OCI-LY3 (cell line): ENCODE measurements at regions not wholly inside any gene's neighbourhood (a gene's known extent, or its start where the extent isn't known, plus 50 kb on each side); places are given as distances from the start of the nearest gene placed in this dataset.
"Not testable (repeated sequence)": the region's sequence is repeated elsewhere in the genome, so short reads cannot be mapped to it uniquely, and the experiment has no call there.

Experiments used
- H2AFZ ChIP-seq: fragments of 200-600, 300-600 bp; shearing (Covaris generic); 2 replicates; pipeline ENCODE4 v1.6.0; 2014; ENCODE audit warnings: antibody characterized with exemption, low read depth, low read length
- H3K27ac ChIP-seq: fragments of 200-600, 300-600 bp; sonication (generic); 2 replicates; pipeline ENCODE4 v1.5.1; 2014; ENCODE audit warnings: mild to moderate bottlenecking, low read length, moderate library complexity, mixed read lengths
- H3K27me3 ChIP-seq: fragments of 200-600, 300-600 bp; sonication (generic); 2 replicates; pipeline ENCODE4 v1.6.1; 2014; ENCODE audit warnings: low read depth, low read length, mixed read lengths
- H3K36me3 ChIP-seq: fragments of 200-600, 300-600 bp; sonication (generic); replicated peaks from 2 replicates; pipeline ENCODE3; 2014; ENCODE audit warnings: low read depth, low read length, mixed read lengths
- H3K4me1 ChIP-seq: fragments of 300-600, 200-600 bp; sonication (generic); 2 replicates; pipeline ENCODE4 v1.6.1; 2014; ENCODE audit warnings: low read length, mixed read lengths
- H3K4me2 ChIP-seq: fragments of 200-600, 300-600 bp; sonication (generic); 2 replicates; pipeline ENCODE4 v1.6.1; 2014; ENCODE audit warnings: low read length, mixed read lengths
- H3K4me3 ChIP-seq: fragments of 300-600, 200-600 bp; sonication (generic); 2 replicates; pipeline ENCODE4 v1.5.1; 2014; ENCODE audit warnings: antibody characterized with exemption, mild to moderate bottlenecking, low read length, moderate library complexity
- H3K79me2 ChIP-seq: fragments of 300-600, 200-600 bp; shearing (Covaris generic); 2 replicates; pipeline ENCODE4 v1.6.1; 2014; ENCODE audit warnings: mild to moderate bottlenecking, low read length, mixed read lengths
- H3K9ac ChIP-seq: fragments of 300-600, 200-600 bp; shearing (Covaris generic); 2 replicates; pipeline ENCODE4 v1.6.0; 2014; ENCODE audit warnings: mild to moderate bottlenecking, low read length, moderate library complexity
- H3K9me3 ChIP-seq: fragments of 200-600, 300-600 bp; shearing (Covaris generic); 2 replicates; pipeline ENCODE4 v1.6.1; 2014; ENCODE audit warnings: low read length, mixed read lengths; ENCODE audit not compliant: insufficient read depth
- H4K20me1 ChIP-seq: fragments of 200-600, 300-600 bp; sonication (generic); 2 replicates; pipeline ENCODE4 v1.6.1; 2016; ENCODE audit warnings: low read length, mixed read lengths; ENCODE audit not compliant: insufficient read depth
- EZH2phosphoT487 ChIP-seq: fragments of 200-600 bp; shearing (Covaris generic); IDR thresholded peaks from 2 replicates; pipeline ENCODE4 v1.6.1; 2018; ENCODE audit warnings: antibody characterized with exemption, mixed run types, low read depth
- TF ChIP-seq, protein P1 (sequence below): fragments of 200-600, 300-600 bp; sonication (generic); IDR thresholded peaks from 2 replicates; pipeline ENCODE4 v1.5.1; 2014; ENCODE audit warnings: antibody characterized with exemption, low read length, low read depth

DNA sequence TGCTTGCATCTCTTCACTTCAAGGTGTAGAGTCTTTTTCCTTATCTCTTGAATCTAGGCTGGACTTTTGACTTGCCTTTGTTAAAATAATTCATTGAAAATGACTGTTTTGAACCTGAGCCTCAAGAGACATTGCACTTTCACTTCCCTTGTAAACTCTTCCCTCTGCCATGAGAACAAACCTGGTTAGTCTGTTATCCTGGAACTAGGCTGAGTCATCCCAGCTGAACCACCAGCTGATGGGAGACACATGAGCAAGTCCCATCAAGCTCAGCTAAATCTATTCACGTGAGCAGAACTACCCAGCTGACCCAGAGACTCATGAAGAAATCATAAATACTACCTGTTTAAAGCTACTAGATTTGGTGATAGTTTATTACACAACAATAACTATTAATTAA lies 202.3 kb upstream of the CENPE start:
- Histone ChIP-seq H3K4me2 (no peak overlapping the region), H3K9ac (no peak overlapping the region), H3K79me2 (no peaks in the 10 kb centered on the region), H3K9me3 (no peaks in the 10 kb centered on the region), H2AFZ (no peak overlapping the region), H3K27ac (no peak overlapping the region), H4K20me1 (no peaks in the 10 kb centered on the region), H3K36me3 (no peaks in the 10 kb centered on the region), H3K4me3 (no peak overlapping the region), H3K27me3 (no peaks in the 10 kb centered on the region), H3K4me1 (peaks cover 8% of the 10 kb centered on the region)
- TF ChIP-seq, protein P1, sequence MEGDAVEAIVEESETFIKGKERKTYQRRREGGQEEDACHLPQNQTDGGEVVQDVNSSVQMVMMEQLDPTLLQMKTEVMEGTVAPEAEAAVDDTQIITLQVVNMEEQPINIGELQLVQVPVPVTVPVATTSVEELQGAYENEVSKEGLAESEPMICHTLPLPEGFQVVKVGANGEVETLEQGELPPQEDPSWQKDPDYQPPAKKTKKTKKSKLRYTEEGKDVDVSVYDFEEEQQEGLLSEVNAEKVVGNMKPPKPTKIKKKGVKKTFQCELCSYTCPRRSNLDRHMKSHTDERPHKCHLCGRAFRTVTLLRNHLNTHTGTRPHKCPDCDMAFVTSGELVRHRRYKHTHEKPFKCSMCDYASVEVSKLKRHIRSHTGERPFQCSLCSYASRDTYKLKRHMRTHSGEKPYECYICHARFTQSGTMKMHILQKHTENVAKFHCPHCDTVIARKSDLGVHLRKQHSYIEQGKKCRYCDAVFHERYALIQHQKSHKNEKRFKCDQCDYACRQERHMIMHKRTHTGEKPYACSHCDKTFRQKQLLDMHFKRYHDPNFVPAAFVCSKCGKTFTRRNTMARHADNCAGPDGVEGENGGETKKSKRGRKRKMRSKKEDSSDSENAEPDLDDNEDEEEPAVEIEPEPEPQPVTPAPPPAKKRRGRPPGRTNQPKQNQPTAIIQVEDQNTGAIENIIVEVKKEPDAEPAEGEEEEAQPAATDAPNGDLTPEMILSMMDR, result no peak
- TF ChIP-seq EZH2phosphoT487, result no peak

DNA sequence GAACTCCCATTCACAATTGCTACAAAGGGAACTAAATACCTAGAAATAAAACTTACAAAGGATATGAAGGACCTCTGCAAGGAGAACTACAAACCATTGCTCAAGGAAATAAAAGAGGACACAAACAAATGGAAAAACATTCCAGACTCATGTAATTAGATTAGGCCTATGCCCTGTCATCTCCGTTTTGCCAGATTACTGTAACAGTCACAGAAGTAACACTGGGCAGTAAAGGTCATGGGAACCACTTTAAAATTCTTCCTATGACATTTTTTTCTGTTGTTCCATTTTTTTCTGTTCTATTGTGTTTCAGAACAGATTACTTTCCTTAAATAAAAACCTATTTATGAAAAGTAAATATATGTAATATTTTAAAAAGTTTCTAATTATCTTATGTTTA lies 199.4 kb upstream of the CENPE start:
- TF ChIP-seq, protein P1, result no peak
- TF ChIP-seq EZH2phosphoT487, result no peak
- no peaks in the 10 kb centered on the region for H3K27me3 ChIP-seq
- peaks cover 8% of the 10 kb centered on the region for H3K4me1 ChIP-seq
- H3K9me3 ChIP-seq, result no peaks in the 10 kb centered on the region
- H4K20me1 ChIP-seq, result no peaks in the 10 kb centered on the region
- no peaks in the 10 kb centered on the region for H3K79me2 ChIP-seq
- no peak overlapping the region for H3K9ac ChIP-seq
- H3K4me3 ChIP-seq, result no peak overlapping the region
- no peak overlapping the region for H3K27ac ChIP-seq
- no peaks in the 10 kb centered on the region for H3K36me3 ChIP-seq
- no peak overlapping the region for H3K4me2 ChIP-seq
- H2AFZ ChIP-seq, result no peak overlapping the region

DNA sequence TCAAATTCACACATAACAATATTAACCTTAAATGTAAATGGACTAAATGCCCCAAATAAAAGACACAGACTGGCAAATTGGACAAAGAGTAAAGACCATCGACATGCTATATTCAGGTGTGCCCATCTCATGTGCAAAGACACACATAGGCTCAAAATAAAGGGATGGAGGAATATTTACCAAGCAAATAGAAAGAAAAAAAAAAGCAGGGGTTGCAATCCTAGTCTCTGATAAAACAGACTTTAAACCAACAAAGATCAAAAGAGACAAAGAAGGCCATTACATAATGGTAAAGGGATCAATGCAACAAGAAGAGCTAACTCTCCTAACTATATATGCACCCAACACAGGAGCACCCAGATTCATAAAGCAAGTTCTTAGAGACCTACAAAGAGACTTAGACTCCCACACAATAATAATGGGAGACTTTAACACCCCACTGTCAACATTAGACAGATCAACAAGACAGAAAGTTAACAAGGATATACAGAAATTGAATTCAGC lies 189.4 kb upstream of the CENPE start:
- H2AFZ ChIP-seq, H3K79me2 ChIP-seq, H4K20me1 ChIP-seq, H3K36me3 ChIP-seq, H3K27ac ChIP-seq, H3K9ac ChIP-seq, H3K4me2 ChIP-seq, H3K9me3 ChIP-seq, H3K4me3 ChIP-seq, H3K27me3 ChIP-seq, H3K4me1 ChIP-seq: not testable (repeated sequence)

DNA sequence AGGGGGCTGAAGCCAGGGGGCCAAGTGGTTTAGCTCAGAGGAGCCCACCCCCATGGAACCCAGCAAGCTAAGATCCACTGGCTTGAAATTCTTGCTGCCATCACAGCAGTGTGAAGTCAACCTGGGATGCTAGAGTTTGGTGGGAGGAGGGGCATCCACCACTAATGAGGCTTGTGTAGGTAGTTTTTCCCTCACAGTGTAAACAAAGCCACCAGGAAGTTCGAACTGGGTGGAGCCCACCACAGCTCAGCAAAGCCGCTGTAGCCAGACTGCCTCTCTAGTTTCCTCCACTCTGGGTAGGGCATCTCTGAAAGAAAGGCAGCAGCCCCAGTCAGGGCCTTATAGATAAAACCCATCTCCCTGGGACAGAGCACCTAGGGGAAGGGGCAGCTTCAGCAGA lies 187.4 kb upstream of the CENPE start:
- not testable (repeated sequence) for H3K27me3 ChIP-seq, H4K20me1 ChIP-seq, H3K4me2 ChIP-seq, H3K79me2 ChIP-seq, H3K4me1 ChIP-seq, H3K4me3 ChIP-seq, H3K36me3 ChIP-seq, H3K9me3 ChIP-seq, H3K27ac ChIP-seq, H3K9ac ChIP-seq, H2AFZ ChIP-seq

DNA sequence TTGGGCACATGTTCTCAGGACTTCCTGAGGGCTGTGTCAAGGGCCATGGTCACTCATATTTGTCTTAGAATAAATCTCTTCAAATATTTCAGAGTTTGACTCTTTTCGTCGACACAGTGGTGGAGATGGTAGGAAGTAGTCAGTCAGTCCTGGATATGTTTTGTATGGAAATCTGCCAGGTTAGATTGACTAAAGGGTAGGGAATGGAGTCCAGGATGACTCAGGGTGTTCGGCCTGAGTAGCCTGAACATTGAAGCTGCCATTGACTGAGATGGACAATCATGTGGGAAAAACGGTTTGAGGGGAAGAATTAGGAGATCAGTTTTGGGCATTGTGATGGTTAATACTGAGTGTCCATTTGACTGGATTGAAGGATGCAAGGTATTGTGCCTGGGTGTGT lies 177.1 kb upstream of the CENPE start:
- Histone ChIP-seq H3K79me2 (no peaks in the 10 kb centered on the region), H3K4me3 (no peak overlapping the region), H3K9ac (no peak overlapping the region), H3K4me2 (no peak overlapping the region), H3K9me3 (no peaks in the 10 kb centered on the region), H3K27me3 (no peaks in the 10 kb centered on the region), H3K4me1 (no peaks in the 10 kb centered on the region), H3K27ac (no peak overlapping the region), H3K36me3 (no peaks in the 10 kb centered on the region), H4K20me1 (no peaks in the 10 kb centered on the region), H2AFZ (no peak overlapping the region)
- TF ChIP-seq, protein P1, result no peak
- no peak for TF ChIP-seq EZH2phosphoT487
